IMR-90 (cell line): ENCODE measurements at regions not wholly inside any gene's neighbourhood (a gene's known extent, or its start where the extent isn't known, plus 50 kb on each side); places are given as distances from the start of the nearest gene placed in this dataset.

Experiments used
- CEBPB ChIP-seq: IDR thresholded peaks from 2 replicates; pipeline ENCODE4 v1.6.1; 2012; ENCODE audit warnings: low read depth, low read length, improper control_type of control experiment
- CTCF ChIP-seq: conservative IDR thresholded peaks from 2 replicates; pipeline ENCODE4 v1.5.1; 2012; ENCODE audit warnings: mild to moderate bottlenecking, low read depth, low read length, improper control_type of control experiment
- MAFK ChIP-seq: IDR thresholded peaks from 2 replicates; pipeline ENCODE4 v1.6.1; 2012; ENCODE audit warnings: low read depth, low read length, improper control_type of control experiment
- MAZ ChIP-seq: IDR thresholded peaks from 2 replicates; pipeline ENCODE4 v1.6.1; 2012; ENCODE audit warnings: low read depth, mild to moderate bottlenecking, low read length, improper control_type of control experiment, moderate library complexity, borderline replicate concordance
- POLR2A ChIP-seq: IDR thresholded peaks from 2 replicates; pipeline ENCODE4 v1.6.1; 2012; ENCODE audit warnings: mild to moderate bottlenecking, low read depth, low read length
- RAD21 ChIP-seq: IDR thresholded peaks from 2 replicates; pipeline ENCODE4 v1.6.1; 2012; ENCODE audit warnings: low read length, improper control_type of control experiment
- SMC3 ChIP-seq: fragments of 150-350 bp; IDR thresholded peaks from 2 replicates; pipeline ENCODE4 v1.6.1; 2016; ENCODE audit warnings: low read depth, mild to moderate bottlenecking, antibody characterized with exemption, low read length, moderate library complexity

DNA sequence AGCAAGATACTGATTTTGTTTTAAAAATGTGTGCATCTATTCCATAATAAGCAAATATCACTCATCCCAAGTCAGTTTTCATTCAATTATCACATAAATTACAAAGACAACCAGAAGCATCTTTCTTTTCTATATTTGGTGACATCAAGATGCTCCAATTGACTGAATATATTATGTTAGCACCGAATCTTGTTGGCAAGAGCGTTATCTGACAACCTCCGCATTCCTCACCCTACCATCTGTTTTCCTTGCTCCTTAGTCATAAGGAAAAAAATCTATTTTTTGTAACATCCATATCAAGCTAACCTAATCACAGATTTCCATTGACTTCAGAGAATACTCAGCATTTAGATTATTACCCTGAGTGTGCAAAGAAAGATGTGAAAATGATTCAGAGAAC lies 212.2 kb upstream of the KYNU start:
- no peak for TF ChIP-seq MAZ
- TF ChIP-seq CEBPB: no peak
- TF ChIP-seq RAD21: no peak
- TF ChIP-seq CTCF: no peak
- no peak for TF ChIP-seq MAFK
- no peak for TF ChIP-seq POLR2A
- TF ChIP-seq SMC3: no peak
